SH-SY5Y (cell line): ENCODE measurements at regions not wholly inside any gene's neighbourhood (a gene's known extent, or its start where the extent isn't known, plus 50 kb on each side); places are given as distances from the start of the nearest gene placed in this dataset.

Experiments
- GATA2 ChIP-seq: IDR thresholded peaks from 2 replicates; pipeline ENCODE4 v1.6.1; 2011; ENCODE audit warnings: mild to moderate bottlenecking, low read depth, low read length
- GATA3 ChIP-seq: IDR thresholded peaks from 2 replicates; pipeline ENCODE4 v1.6.1; 2011; ENCODE audit warnings: low read depth, mild to moderate bottlenecking, low read length, moderate library complexity

- TF ChIP-seq GATA3, result no peak
- TF ChIP-seq GATA2, result no peak
These were observed 144.6 kb upstream of the ZPLD1 start for GRCh38 chr3:102290241-102290640.

GRCh38 chr3:102295756-102296155 is 139.1 kb upstream of the ZPLD1 start:
- TF ChIP-seq GATA2 (no peak), GATA3 (no peak)

GRCh38 chr3:102297072-102297658 is 137.7 kb upstream of the ZPLD1 start:
- TF ChIP-seq GATA3 (no peak), GATA2 (no peak)

- no peak for TF ChIP-seq GATA2
- no peak for TF ChIP-seq GATA3
These were observed 135.5 kb upstream of the ZPLD1 start for GRCh38 chr3:102299125-102299877.

GRCh38 chr3:102301155-102301880 is 133.5 kb upstream of the ZPLD1 start:
- TF ChIP-seq GATA2, result no peak
- TF ChIP-seq GATA3, result no peak

- no peak for TF ChIP-seq GATA2
- no peak for TF ChIP-seq GATA3
These were observed 132.8 kb upstream of the ZPLD1 start for GRCh38 chr3:102302020-102302419.

GRCh38 chr3:102304550-102304949 is 130.3 kb upstream of the ZPLD1 start:
- TF ChIP-seq GATA2 (no peak), GATA3 (no peak)

GRCh38 chr3:102307442-102307841 is 127.4 kb upstream of the ZPLD1 start:
- TF ChIP-seq GATA2, result no peak
- no peak for TF ChIP-seq GATA3

GRCh38 chr3:102329066-102329465 is 105.7 kb upstream of the ZPLD1 start:
- TF ChIP-seq GATA2 (no peak), GATA3 (no peak)

- no peak for TF ChIP-seq GATA3
- TF ChIP-seq GATA2, result no peak
These were observed 105.3 kb upstream of the ZPLD1 start for GRCh38 chr3:102329561-102329960.

- no peak for TF ChIP-seq GATA2
- TF ChIP-seq GATA3, result no peak
These were observed 102.6 kb upstream of the ZPLD1 start for GRCh38 chr3:102332205-102332604.

GRCh38 chr3:102332934-102333333 is 101.9 kb upstream of the ZPLD1 start:
- TF ChIP-seq GATA3 (no peak), GATA2 (no peak)

- no peak for TF ChIP-seq GATA3
These were observed 98.7 kb upstream of the ZPLD1 start for GRCh38 chr3:102336130-102336529.

GRCh38 chr3:102339671-102340070 is 95.1 kb upstream of the ZPLD1 start:
- TF ChIP-seq GATA2, result no peak
- no peak for TF ChIP-seq GATA3

GRCh38 chr3:102346897-102347296 is 87.9 kb upstream of the ZPLD1 start:
- TF ChIP-seq GATA2 (no peak), GATA3 (no peak)

- TF ChIP-seq GATA2, result no peak
- no peak for TF ChIP-seq GATA3
These were observed 85.9 kb upstream of the ZPLD1 start for GRCh38 chr3:102348904-102349303.
